Skeletal muscle tissue (tissue), 3 donors: ENCODE measurements at regions not wholly inside any gene's neighbourhood (a gene's known extent, or its start where the extent isn't known, plus 50 kb on each side); places are given as distances from the start of the nearest gene placed in this dataset.
"Not testable (repeated sequence)": the region's sequence is repeated elsewhere in the genome, so short reads cannot be mapped to it uniquely, and the experiment has no call there.

Experiments used
- H3K27ac ChIP-seq: one replicate; pipeline ENCODE4 v1.7.0; 2013; ENCODE audit warnings: mild to moderate bottlenecking, low read depth, low read length, inconsistent platforms
- H3K27me3 ChIP-seq, 3 donors: one replicate each; pipeline ENCODE4 v1.7.0; 2013; ENCODE audit warnings: low read length in 3 of 3; ENCODE audit not compliant: control insufficient read depth in 3 of 3, insufficient read depth in 3 of 3
- H3K36me3 ChIP-seq, 3 donors: one replicate each; pipeline ENCODE4 v1.7.0; 2013; ENCODE audit warnings: low read length in 3 of 3; ENCODE audit not compliant: control insufficient read depth in 3 of 3, insufficient read depth in 3 of 3
- H3K4me1 ChIP-seq, 3 donors: one replicate each; pipeline ENCODE4 v1.7.0; 2013; ENCODE audit warnings: low read length in 3 of 3, mild to moderate bottlenecking in 3 of 3; ENCODE audit not compliant: control insufficient read depth in 3 of 3, insufficient read depth in 3 of 3
- H3K4me3 ChIP-seq, 3 donors: one replicate each; pipeline ENCODE4 v1.7.0; 2013; ENCODE audit warnings: low read length in 3 of 3
- H3K9ac ChIP-seq, 3 donors: one replicate each; pipeline ENCODE4 v1.7.0; 2013; ENCODE audit warnings: low read length in 3 of 3, mild to moderate bottlenecking in 3 of 3, moderate library complexity in 2 of 3, low read depth in 1 of 3
- H3K9me3 ChIP-seq, 3 donors: one replicate each; pipeline ENCODE4 v1.7.0; 2013; ENCODE audit warnings: low read length in 3 of 3; ENCODE audit not compliant: control insufficient read depth in 3 of 3
- donor health status: Osteomylitis.

DNA sequence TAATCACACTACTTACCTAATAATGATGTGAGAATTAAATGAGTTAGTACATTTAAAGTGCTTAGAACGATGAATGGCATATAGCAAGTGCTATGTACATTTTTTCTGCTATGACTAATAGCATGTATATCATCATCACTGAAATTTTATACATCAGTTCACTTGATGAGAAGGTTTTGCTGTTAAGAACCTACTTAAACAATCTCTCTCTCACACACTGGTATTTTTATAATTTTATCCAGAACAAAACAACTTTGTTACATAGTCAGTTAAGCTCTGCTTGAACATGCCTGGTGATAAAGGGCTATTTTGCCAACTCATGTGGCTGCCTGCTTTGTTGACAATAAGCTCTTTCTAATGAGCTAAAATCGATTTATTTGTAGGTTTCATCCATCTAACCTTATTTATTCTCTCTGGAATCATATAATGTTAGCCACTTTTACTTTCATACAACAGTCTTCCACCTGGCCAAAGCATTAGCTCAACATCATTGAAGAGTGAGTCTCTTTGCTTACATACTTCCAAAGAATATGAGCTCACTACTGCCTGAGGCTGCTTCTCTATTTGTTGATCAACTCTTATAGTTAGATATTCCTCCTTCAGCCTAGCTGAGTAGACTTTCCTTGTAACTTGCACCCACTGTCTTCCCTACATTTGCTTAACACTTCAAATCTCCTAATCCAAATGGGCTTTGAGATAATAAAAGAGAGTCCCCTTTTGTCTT lies 372.7 kb upstream of the BOD1L1 start:
- H3K4me3 ChIP-seq: no peak overlapping the region
- no peak overlapping the region for H3K27ac ChIP-seq
- H3K9me3 ChIP-seq: peaks cover 0 to 2% (median 0%) of the 10 kb centered on the region in 3 donors
- no peaks in the 10 kb centered on the region for H3K4me1 ChIP-seq
- H3K36me3 ChIP-seq: no peaks in the 10 kb centered on the region
- H3K27me3 ChIP-seq: no peaks in the 10 kb centered on the region
- no peak overlapping the region for H3K9ac ChIP-seq

DNA sequence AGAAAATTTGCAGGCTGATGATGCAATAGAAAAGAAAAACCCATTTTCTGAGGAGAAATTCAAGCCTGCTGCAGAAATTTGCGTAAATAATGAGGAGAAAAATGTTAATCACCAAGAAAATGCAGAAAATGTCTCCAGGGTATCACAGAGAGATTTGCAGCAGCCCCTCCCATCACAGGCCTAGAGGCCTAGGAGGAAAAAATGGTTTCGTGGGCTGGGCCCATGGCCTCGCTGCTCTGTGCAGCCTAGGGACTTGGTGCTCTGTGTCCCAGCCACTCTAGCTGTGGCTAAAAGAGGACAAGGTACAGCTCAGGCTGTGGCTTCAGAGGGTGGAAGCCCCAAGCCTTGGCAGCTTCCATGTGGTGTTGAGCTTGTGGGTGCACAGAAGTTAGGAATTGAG lies 374.8 kb upstream of the BOD1L1 start:
- not testable (repeated sequence) for H3K4me1 ChIP-seq, H3K9me3 ChIP-seq, H3K4me3 ChIP-seq, H3K9ac ChIP-seq, H3K27ac ChIP-seq, H3K27me3 ChIP-seq, H3K36me3 ChIP-seq

DNA sequence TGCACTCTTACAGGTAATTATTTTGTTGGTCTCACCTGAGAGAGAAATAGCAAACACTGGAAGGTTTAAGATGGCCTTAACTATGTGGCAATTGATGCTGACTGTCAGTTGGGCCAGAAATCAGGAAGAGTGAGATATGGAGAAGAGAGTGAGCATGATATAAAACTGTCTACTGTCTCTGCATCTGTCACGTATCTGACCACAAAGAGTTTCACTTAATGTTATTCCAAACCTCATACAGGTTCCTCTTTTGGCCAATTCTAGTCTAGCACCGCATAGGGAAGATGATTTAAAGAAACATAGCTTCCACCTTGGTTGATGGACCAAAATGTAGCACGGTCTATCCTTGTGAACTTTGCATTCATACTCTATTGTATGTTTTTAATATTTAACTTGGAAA lies 381.0 kb upstream of the BOD1L1 start:
- Histone ChIP-seq H3K9ac (no peak overlapping the region), H3K9me3 (no peaks in the 10 kb centered on the region), H3K27me3 (no peaks in the 10 kb centered on the region), H3K36me3 (no peaks in the 10 kb centered on the region), H3K27ac (no peak overlapping the region), H3K4me3 (no peak overlapping the region), H3K4me1 (no peaks in the 10 kb centered on the region)

DNA sequence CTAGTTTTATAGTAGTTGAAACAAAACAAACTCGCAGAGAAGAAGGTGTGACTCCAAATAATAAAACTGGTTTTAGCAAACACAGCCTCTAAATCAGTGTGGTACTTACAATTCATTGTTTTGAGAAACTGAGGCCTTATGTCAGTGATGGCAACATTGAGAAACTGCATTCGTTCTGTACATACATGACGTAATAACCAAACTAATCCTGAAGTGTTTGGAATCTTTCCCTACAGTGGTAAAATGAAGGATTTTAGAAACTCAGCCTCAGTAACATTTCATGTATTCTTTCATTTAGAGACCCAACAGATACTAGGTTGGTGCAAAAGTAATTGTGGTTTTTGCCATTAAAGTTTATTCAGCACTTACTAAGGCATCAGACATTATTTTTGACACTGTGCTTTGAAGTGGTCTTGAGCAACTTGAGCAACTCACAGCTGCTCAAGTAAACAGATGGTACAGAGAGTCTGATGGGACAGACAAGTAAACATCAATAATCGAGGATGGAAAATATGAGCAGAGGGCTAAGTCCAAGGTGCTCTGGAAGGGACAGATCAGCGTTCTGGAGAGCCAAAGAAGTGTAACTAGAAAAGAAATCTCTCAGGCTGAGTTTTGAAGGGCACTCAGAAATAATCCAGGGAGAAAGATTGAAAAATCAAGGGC lies 390.8 kb upstream of the BOD1L1 start:
- peaks cover 0 to 2% (median 0%) of the 10 kb centered on the region in 3 donors for H3K9me3 ChIP-seq
- H3K4me3 ChIP-seq: no peak overlapping the region
- no peak overlapping the region for H3K27ac ChIP-seq

DNA sequence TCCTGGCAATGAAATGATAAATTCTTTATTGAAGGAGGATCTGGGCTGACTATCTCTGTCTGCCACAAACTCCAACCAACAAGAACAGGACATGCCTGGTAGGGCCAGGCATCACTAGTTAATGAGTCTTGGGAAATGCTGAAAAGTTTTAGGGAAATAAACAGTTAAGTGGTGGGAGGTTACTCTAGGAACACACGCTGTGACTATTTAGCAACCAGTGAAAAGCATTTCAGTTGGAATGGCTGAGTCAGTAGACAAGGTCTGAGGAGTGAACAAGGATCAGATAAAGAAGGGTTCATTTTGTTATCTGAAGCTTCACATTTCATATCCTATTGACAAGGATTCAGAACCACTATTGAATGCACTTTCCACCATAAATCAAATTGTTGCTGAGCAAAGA lies 394.9 kb upstream of the BOD1L1 start:
- no peak overlapping the region for H3K9ac ChIP-seq
- H3K9me3 ChIP-seq: no peaks in the 10 kb centered on the region
- no peaks in the 10 kb centered on the region for H3K4me1 ChIP-seq
- H3K4me3 ChIP-seq: no peak overlapping the region
- H3K36me3 ChIP-seq: no peaks in the 10 kb centered on the region
- H3K27me3 ChIP-seq: no peaks in the 10 kb centered on the region
- no peak overlapping the region for H3K27ac ChIP-seq

More for the DNA sequence above, 390.8 kb upstream of the BOD1L1 start:
- H3K9ac ChIP-seq: no peak overlapping the region
- no peaks in the 10 kb centered on the region for H3K27me3 ChIP-seq
- H3K4me1 ChIP-seq: no peaks in the 10 kb centered on the region
- no peaks in the 10 kb centered on the region for H3K36me3 ChIP-seq

DNA sequence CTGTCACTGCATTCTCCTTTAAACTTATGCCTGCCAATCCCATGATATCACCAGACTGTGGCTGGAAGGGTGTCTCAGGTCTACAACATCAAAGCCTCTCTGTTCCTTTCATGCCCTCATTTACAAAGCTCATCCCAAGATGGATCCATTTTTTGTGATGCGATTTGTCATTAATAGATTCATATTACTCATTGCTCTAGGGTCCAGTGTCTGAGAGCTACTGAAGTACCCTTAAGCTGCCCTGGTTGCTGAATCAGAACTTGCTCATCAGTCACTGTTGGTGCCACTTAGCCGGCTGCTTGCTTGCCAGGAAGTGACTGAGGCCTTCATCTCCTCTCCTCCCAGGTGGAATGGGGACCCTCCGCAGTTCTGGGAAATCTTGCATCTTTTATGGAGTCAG lies 395.5 kb upstream of the BOD1L1 start:
- no peak overlapping the region for H3K9ac ChIP-seq
- no peaks in the 10 kb centered on the region for H3K27me3 ChIP-seq
- H3K4me3 ChIP-seq: no peak overlapping the region
- no peaks in the 10 kb centered on the region for H3K36me3 ChIP-seq
- H3K9me3 ChIP-seq: no peaks in the 10 kb centered on the region
- no peak overlapping the region for H3K27ac ChIP-seq
- H3K4me1 ChIP-seq: no peaks in the 10 kb centered on the region

DNA sequence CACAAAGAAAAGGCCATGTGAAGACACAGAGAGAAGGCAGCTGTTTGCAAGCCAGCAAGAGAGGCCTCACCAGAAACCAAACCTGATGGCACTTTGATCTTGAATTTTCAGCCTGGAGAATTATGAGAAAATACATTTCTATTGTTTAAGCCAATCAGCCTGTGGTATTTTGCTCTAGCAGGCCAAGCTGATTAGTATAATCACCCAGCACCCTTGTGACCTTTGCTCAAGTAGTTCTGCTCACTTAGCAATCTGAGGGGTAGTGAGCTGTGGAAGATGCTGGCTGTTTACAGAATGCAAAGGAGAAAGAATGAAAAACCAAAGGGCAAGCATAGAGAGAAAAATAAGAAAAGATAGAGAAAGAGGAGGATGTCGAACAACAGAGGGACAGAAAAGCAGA lies 396.4 kb upstream of the BOD1L1 start:
- Histone ChIP-seq H3K4me3 (no peak overlapping the region), H3K9ac (no peak overlapping the region), H3K9me3 (no peaks in the 10 kb centered on the region), H3K27me3 (no peaks in the 10 kb centered on the region), H3K27ac (no peak overlapping the region), H3K4me1 (no peaks in the 10 kb centered on the region), H3K36me3 (no peaks in the 10 kb centered on the region)

DNA sequence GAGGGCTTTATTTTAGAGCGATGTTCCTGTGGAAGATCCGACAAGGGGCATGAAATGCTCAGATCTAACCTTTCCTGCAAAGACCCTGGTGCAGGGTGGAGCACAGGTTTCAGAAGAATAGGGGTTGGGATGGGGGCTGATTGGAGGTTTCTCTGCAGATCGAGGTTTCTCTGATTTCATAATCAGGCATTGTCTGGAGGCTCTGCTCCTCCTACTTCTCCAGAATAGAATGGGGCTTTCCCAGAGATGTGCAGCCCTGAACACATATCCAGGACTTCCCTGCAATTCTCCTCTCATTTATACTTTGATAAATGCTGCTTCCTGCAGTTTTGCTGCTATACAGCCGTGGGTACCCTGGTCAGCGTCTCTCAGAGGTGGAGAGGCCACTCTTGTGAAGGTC lies 397.6 kb upstream of the BOD1L1 start:
- H3K36me3 ChIP-seq: no peaks in the 10 kb centered on the region
- H3K27ac ChIP-seq: no peak overlapping the region
- H3K27me3 ChIP-seq: no peaks in the 10 kb centered on the region
- no peak overlapping the region for H3K4me3 ChIP-seq
- H3K4me1 ChIP-seq: no peaks in the 10 kb centered on the region
- H3K9me3 ChIP-seq: no peaks in the 10 kb centered on the region
- H3K9ac ChIP-seq: no peak overlapping the region

DNA sequence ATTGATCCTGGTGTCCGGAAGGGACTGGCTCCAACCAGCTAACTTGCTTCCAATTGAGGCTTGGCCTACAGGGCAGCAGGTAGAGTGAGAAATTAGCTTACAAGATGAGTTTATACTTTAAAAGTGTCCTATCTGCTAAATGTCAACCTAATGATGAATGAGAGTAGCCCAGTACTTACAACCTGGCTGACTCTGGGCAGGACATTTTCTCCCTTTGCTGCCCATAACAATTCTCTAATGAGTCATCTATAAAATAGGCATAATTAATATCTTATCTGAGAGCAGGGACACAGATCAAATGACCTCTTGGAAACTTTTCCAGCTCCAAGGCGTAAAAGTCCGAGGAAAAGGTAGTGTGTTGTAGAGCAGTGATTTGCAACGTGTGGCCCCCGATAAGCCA lies 398.4 kb upstream of the BOD1L1 start:
- Histone ChIP-seq H3K4me3 (no peak overlapping the region), H3K27ac (no peak overlapping the region), H3K9ac (no peak overlapping the region), H3K4me1 (no peaks in the 10 kb centered on the region), H3K9me3 (no peaks in the 10 kb centered on the region), H3K27me3 (no peaks in the 10 kb centered on the region), H3K36me3 (no peaks in the 10 kb centered on the region)

DNA sequence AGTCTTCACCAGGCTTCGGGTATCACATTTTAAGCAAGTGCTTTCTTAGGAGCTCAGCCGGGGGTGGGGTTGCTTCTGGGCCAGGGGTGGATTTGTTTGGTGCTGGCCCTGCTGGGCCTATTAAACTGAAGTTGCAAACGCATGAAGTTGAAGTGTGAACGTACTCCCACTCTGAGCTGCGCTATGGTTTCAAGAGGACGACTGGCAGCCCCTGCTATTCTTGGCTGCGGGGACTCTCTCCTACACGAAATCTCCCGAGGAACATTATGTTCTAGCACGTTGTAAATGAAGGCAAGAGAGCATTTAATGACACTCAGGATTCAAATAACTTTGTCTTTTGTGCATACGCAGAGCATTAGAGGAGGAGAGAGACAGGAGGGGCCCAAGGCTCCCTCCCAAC lies 401.3 kb upstream of the BOD1L1 start:
- no peak overlapping the region for H3K4me3 ChIP-seq
- H3K4me1 ChIP-seq: no peaks in the 10 kb centered on the region
- H3K9me3 ChIP-seq: no peaks in the 10 kb centered on the region
- no peaks in the 10 kb centered on the region for H3K27me3 ChIP-seq
- no peak overlapping the region for H3K27ac ChIP-seq
- no peaks in the 10 kb centered on the region for H3K36me3 ChIP-seq
- no peak overlapping the region for H3K9ac ChIP-seq
